H9 (cell line): ENCODE measurements at regions not wholly inside any gene's neighbourhood (a gene's known extent, or its start where the extent isn't known, plus 50 kb on each side); places are given as distances from the start of the nearest gene placed in this dataset.

Experiments used
- DNase-seq: peaks from one replicate; pipeline ENCODE4 v3.0.0-alpha.2; 2017
- H2AFZ ChIP-seq: one replicate; pipeline ENCODE4 v1.6.1; 2013; ENCODE audit warnings: mild to moderate bottlenecking, low read length, control low read depth, moderate library complexity
- H2AK5ac ChIP-seq: 2 replicates; pipeline ENCODE4 v1.6.1; 2013; ENCODE audit warnings: low read length, control low read depth, mixed read lengths; ENCODE audit not compliant: insufficient read length
- H2BK120ac ChIP-seq: one replicate; pipeline ENCODE4 v1.6.1; 2013; ENCODE audit warnings: low read depth, mild to moderate bottlenecking, low read length, control low read depth, inconsistent platforms; ENCODE audit not compliant: poor library complexity, severe bottlenecking
- H2BK12ac ChIP-seq: 2 replicates; pipeline ENCODE4 v1.6.1; 2013; ENCODE audit warnings: low read length, control low read depth, mixed read lengths, low read depth; ENCODE audit not compliant: insufficient read length
- H2BK15ac ChIP-seq: 2 replicates; pipeline ENCODE4 v1.6.1; 2013; ENCODE audit warnings: low read depth, low read length, control low read depth
- H2BK20ac ChIP-seq: one replicate; pipeline ENCODE4 v1.6.1; 2013; ENCODE audit warnings: low read depth, mild to moderate bottlenecking, low read length, control low read depth, inconsistent platforms; ENCODE audit not compliant: poor library complexity, severe bottlenecking
- H2BK5ac ChIP-seq: 2 replicates; pipeline ENCODE4 v1.6.1; 2013; ENCODE audit warnings: low read length, control low read depth, mixed read lengths; ENCODE audit not compliant: insufficient read length
- H3K14ac ChIP-seq: 2 replicates; pipeline ENCODE4 v1.6.1; 2013; ENCODE audit warnings: low read length, control low read depth; ENCODE audit not compliant: insufficient read depth
- H3K18ac ChIP-seq: 2 replicates; pipeline ENCODE4 v1.6.1; 2013; ENCODE audit warnings: low read depth, mild to moderate bottlenecking, mixed read lengths, low read length, control low read depth; ENCODE audit not compliant: insufficient read length
- H3K23ac ChIP-seq: 2 replicates; pipeline ENCODE4 v1.6.1; 2013; ENCODE audit warnings: low read length, control low read depth, mixed read lengths, low read depth; ENCODE audit not compliant: insufficient read length
- H3K23me2 ChIP-seq: 2 replicates; pipeline ENCODE4 v1.6.1; 2013; ENCODE audit warnings: low read depth, mild to moderate bottlenecking, mixed read lengths, low read length, control low read depth; ENCODE audit not compliant: insufficient read length, poor library complexity, severe bottlenecking
- H3K27ac ChIP-seq: 2 replicates; pipeline ENCODE4 v1.5.1; 2013; ENCODE audit warnings: low read length, control low read depth, mixed read lengths, low read depth; ENCODE audit not compliant: insufficient read length
- H3K27me3 ChIP-seq: 2 replicates; pipeline ENCODE4 v1.6.1; 2013; ENCODE audit warnings: low read length, control low read depth, inconsistent platforms; ENCODE audit not compliant: insufficient read depth
- H3K4ac ChIP-seq: 2 replicates; pipeline ENCODE4 v1.6.1; 2013; ENCODE audit warnings: low read depth, mild to moderate bottlenecking, control low read depth, inconsistent platforms, low read length, moderate library complexity
- H3K4me1 ChIP-seq: 2 replicates; pipeline ENCODE4 v1.6.1; 2013; ENCODE audit warnings: low read length, control low read depth, inconsistent platforms; ENCODE audit not compliant: insufficient read depth
- H3K4me2 ChIP-seq: 2 replicates; pipeline ENCODE4 v1.6.1; 2013; ENCODE audit warnings: low read length, control low read depth, mixed read lengths; ENCODE audit not compliant: insufficient read length, insufficient read depth
- H3K56ac ChIP-seq: 2 replicates; pipeline ENCODE4 v1.6.1; 2013; ENCODE audit warnings: low read depth, mild to moderate bottlenecking, mixed read lengths, low read length, control low read depth; ENCODE audit not compliant: insufficient read length
- H3K79me1 ChIP-seq: 2 replicates; pipeline ENCODE4 v1.6.1; 2013; ENCODE audit warnings: low read depth, mild to moderate bottlenecking, moderate library complexity, low read length, control low read depth, inconsistent platforms; ENCODE audit not compliant: insufficient read depth, poor library complexity, severe bottlenecking
- H3K79me2 ChIP-seq: 2 replicates; pipeline ENCODE4 v1.6.1; 2013; ENCODE audit warnings: low read length, control low read depth, inconsistent platforms; ENCODE audit not compliant: insufficient read depth
- H3K9ac ChIP-seq: 2 replicates; pipeline ENCODE4 v1.6.1; 2013; ENCODE audit warnings: low read length, control low read depth, mixed read lengths; ENCODE audit not compliant: insufficient read length; ENCODE audit errors: extremely low read depth
- H3K9me3 ChIP-seq: one replicate; pipeline ENCODE4 v1.6.1; 2013; ENCODE audit warnings: low read depth, low read length, inconsistent platforms; ENCODE audit not compliant: control insufficient read depth
- H3T11ph ChIP-seq: one replicate; pipeline ENCODE4 v1.6.1; 2013; ENCODE audit warnings: mild to moderate bottlenecking, low read length, control low read depth, inconsistent platforms
- H4K20me1 ChIP-seq: one replicate; pipeline ENCODE4 v1.6.1; 2013; ENCODE audit not compliant: control insufficient read depth, insufficient read length, insufficient read depth
- H4K5ac ChIP-seq: 2 replicates; pipeline ENCODE4 v1.6.1; 2013; ENCODE audit warnings: low read depth, mild to moderate bottlenecking, mixed read lengths, low read length, control low read depth; ENCODE audit not compliant: insufficient read length
- H4K8ac ChIP-seq: replicated peaks from 2 replicates; pipeline ENCODE4 v1.6.1; 2013; ENCODE audit warnings: low read length, control low read depth, mixed read lengths, low read depth; ENCODE audit not compliant: insufficient read length
- H4K91ac ChIP-seq: 2 replicates; pipeline ENCODE4 v1.6.1; 2013; ENCODE audit warnings: low read depth, mild to moderate bottlenecking, moderate library complexity, mixed read lengths, low read length, control low read depth; ENCODE audit not compliant: insufficient read length
- H3K27ac Mint-ChIP-seq, 3 experiments: 2 replicates in 2 of 3; 3 replicates in 1 of 3; pipeline ENCODE4 v1.8.0; 2020 to 2021; ENCODE audit warnings: mixed read lengths in 3 of 3, mild to moderate bottlenecking in 1 of 3, moderate library complexity in 1 of 3
- H3K27me3 Mint-ChIP-seq: 2 replicates; pipeline ENCODE4 v1.8.0; 2021; ENCODE audit warnings: low read depth, mild to moderate bottlenecking, moderate library complexity, mixed read lengths
- H3K36me3 Mint-ChIP-seq, 3 experiments: 2 replicates in 2 of 3; 3 replicates in 1 of 3; pipeline ENCODE4 v1.8.0; 2020 to 2021; ENCODE audit warnings: low read depth in 3 of 3, mixed read lengths in 3 of 3; ENCODE audit not compliant: insufficient read depth in 1 of 3
- H3K4me1 Mint-ChIP-seq, 2 experiments: 2 replicates each; pipeline ENCODE4 v1.8.0; 2020; ENCODE audit warnings: mixed read lengths in 2 of 2
- H3K4me3 Mint-ChIP-seq, 2 experiments: 2 replicates in 1 of 2; 3 replicates in 1 of 2; pipeline ENCODE4 v1.8.0; 2020 to 2021; ENCODE audit warnings: mild to moderate bottlenecking in 2 of 2, mixed read lengths in 2 of 2, moderate library complexity in 1 of 2
- H3K9me3 Mint-ChIP-seq, 2 experiments: 2 replicates in 1 of 2; 3 replicates in 1 of 2; pipeline ENCODE4 v1.8.0; 2020; ENCODE audit warnings: mild to moderate bottlenecking in 2 of 2, mixed read lengths in 2 of 2, moderate library complexity in 1 of 2
- CTCF ChIP-seq: fragments of 200-600 bp; sonication (generic); conservative IDR thresholded peaks from 3 replicates; pipeline ENCODE4 v1.8.0; 2021; ENCODE audit warnings: antibody characterized with exemption, mild to moderate bottlenecking
- WGBS: extraction: QIAGEN DNeasy Blood & Tissue Kit; methylation state at CpG from one replicate; pipeline ENCODE4 v1.1.7; 2013; ENCODE audit warnings: missing lambda C conversion rate, low lambda C conversion rate, mixed read lengths; ENCODE audit not compliant: insufficient read length; ENCODE audit errors: extremely low coverage; 5-methylcytosine and 5-hydroxymethylcytosine counted together

GRCh38 chr7:81031996-81032395, 113.1 kb upstream of the SEMA3C start:
- H3K36me3 Mint-ChIP-seq, result peaks cover 0 to 10% (median 0%) of the 10 kb centered on the region in 3 experiments; a peak in 2 of 7 replicates
- no peak for DNase-seq
- Histone ChIP-seq H2BK5ac (no peak overlapping the region), H3T11ph (no peak overlapping the region), H4K8ac (no peak overlapping the region), H3K23me2 (no peaks in the 10 kb centered on the region), H2AFZ (no peak overlapping the region), H3K9me3 (no peaks in the 10 kb centered on the region), H4K5ac (no peak overlapping the region), H2BK15ac (no peak overlapping the region), H3K18ac (no peak overlapping the region), H2AK5ac (no peak overlapping the region), H3K4me2 (no peak overlapping the region), H2BK20ac (no peak overlapping the region), H3K79me1 (no peaks in the 10 kb centered on the region), H3K56ac (no peak overlapping the region), H4K91ac (no peak overlapping the region), H3K4ac (no peak overlapping the region), H4K20me1 (no peaks in the 10 kb centered on the region), H3K79me2 (no peaks in the 10 kb centered on the region), H3K4me1 (no peaks in the 10 kb centered on the region), H3K23ac (no peak overlapping the region), H3K9ac (no peak overlapping the region), H2BK12ac (no peak overlapping the region), H3K27ac (no peak overlapping the region), H3K27me3 (no peaks in the 10 kb centered on the region), H2BK120ac (no peak overlapping the region), H3K14ac (no peak overlapping the region)
- WGBS, result no CpG with 5 or more reads among the region's 3 CpGs
- H3K9me3 Mint-ChIP-seq, result no peaks in the 10 kb centered on the region
- H3K4me3 Mint-ChIP-seq, result no peak overlapping the region
- no peaks in the 10 kb centered on the region for H3K27me3 Mint-ChIP-seq
- H3K4me1 Mint-ChIP-seq, result no peaks in the 10 kb centered on the region
- H3K27ac Mint-ChIP-seq, result no peak overlapping the region
- no peak for TF ChIP-seq CTCF
